ENCODE measurements at regions not wholly inside any gene's neighbourhood (a gene's known extent, or its start where the extent isn't known, plus 50 kb on each side); places are given as distances from the start of the nearest gene placed in this dataset.

- TF ChIP-seq, protein P1, sequence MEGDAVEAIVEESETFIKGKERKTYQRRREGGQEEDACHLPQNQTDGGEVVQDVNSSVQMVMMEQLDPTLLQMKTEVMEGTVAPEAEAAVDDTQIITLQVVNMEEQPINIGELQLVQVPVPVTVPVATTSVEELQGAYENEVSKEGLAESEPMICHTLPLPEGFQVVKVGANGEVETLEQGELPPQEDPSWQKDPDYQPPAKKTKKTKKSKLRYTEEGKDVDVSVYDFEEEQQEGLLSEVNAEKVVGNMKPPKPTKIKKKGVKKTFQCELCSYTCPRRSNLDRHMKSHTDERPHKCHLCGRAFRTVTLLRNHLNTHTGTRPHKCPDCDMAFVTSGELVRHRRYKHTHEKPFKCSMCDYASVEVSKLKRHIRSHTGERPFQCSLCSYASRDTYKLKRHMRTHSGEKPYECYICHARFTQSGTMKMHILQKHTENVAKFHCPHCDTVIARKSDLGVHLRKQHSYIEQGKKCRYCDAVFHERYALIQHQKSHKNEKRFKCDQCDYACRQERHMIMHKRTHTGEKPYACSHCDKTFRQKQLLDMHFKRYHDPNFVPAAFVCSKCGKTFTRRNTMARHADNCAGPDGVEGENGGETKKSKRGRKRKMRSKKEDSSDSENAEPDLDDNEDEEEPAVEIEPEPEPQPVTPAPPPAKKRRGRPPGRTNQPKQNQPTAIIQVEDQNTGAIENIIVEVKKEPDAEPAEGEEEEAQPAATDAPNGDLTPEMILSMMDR (IDR thresholded peaks at IDR 0.05; ENCODE audit: low read depth, low read length, missing control alignments) = no peak
- no peak for DNase-seq (ENCODE audit: extremely low read depth, low read depth)
- H3K4me3 ChIP-seq (replicated peaks; ENCODE audit: low read depth, low read length) = no peak overlapping the region
These were observed 513.5 kb downstream of the CCER1 start for GRCh38 chr12:90441431-90441830.

GRCh38 chr12:90428881-90429280, 526.1 kb downstream of the CCER1 start:
- TF ChIP-seq, protein P1 (IDR thresholded peaks at IDR 0.05; ENCODE audit: low read depth, low read length, missing control alignments) = no peak
- DNase-seq (ENCODE audit: extremely low read depth, low read depth) = no peak
- no peak overlapping the region for H3K4me3 ChIP-seq (replicated peaks; ENCODE audit: low read depth, low read length)

- TF ChIP-seq, protein P1 (IDR thresholded peaks at IDR 0.05; ENCODE audit: low read depth, low read length, missing control alignments) = no peak
- H3K4me3 ChIP-seq (replicated peaks; ENCODE audit: low read depth, low read length) = no peak overlapping the region
- no peak for DNase-seq (ENCODE audit: extremely low read depth, low read depth)
These were observed 526.5 kb downstream of the CCER1 start for GRCh38 chr12:90428465-90428864.

DNA sequence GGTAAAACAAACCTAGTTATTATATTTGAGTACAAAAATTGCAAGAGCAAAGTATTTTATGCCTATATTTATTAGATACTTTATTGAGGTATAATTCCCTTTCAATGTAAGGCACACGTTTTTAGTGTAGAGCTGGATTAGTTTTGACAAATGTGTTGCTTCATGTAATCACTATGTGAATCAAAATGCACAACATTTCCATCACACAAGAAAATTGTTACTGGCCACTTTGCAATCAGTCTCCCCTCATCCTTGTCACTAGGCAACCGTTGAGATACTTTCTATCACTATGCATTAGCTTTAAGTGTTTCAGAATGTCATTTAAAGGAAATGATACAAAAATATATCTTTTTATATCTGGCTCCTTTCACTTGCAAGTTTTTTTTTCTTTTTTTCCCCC, 531.0 kb downstream of the CCER1 start:
- TF ChIP-seq, protein P1 (IDR thresholded peaks at IDR 0.05; ENCODE audit: low read depth, low read length, missing control alignments) = no peak
- no peak overlapping the region for H3K4me3 ChIP-seq (replicated peaks; ENCODE audit: low read depth, low read length)
- DNase-seq (ENCODE audit: extremely low read depth, low read depth) = no peak

DNA sequence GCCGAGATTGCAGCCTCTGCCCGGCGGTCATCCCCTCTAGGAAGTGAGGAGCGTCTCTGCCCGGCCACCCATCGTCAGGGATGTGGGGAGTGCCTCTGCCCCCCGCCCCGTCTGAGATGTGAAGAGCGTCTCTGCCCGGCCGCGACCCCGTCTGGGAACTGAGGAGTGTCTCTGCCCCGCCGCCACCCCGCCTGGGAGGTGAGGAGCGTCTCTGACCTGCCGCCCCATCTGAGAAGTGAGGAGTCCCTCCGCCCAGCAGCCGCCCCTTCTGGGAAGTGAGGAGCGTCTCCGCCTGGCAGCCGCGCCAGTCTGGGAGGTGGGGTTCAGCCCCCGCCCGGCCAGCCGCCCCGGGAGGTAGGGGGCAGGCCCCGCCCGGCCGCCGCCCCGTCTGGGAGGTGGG, 544.0 kb downstream of the CCER1 start:
- no peak overlapping the region for H3K4me3 ChIP-seq (replicated peaks; ENCODE audit: low read depth, low read length)
- TF ChIP-seq, protein P1 (IDR thresholded peaks at IDR 0.05; ENCODE audit: low read depth, low read length, missing control alignments) = no peak
- no peak for DNase-seq (ENCODE audit: extremely low read depth, low read depth)

GRCh38 chr12:90407841-90408240, 547.1 kb downstream of the CCER1 start:
- TF ChIP-seq, protein P1 (IDR thresholded peaks at IDR 0.05; ENCODE audit: low read depth, low read length, missing control alignments) = no peak
- no peak overlapping the region for H3K4me3 ChIP-seq (replicated peaks; ENCODE audit: low read depth, low read length)
- DNase-seq (ENCODE audit: extremely low read depth, low read depth) = no peak

DNA sequence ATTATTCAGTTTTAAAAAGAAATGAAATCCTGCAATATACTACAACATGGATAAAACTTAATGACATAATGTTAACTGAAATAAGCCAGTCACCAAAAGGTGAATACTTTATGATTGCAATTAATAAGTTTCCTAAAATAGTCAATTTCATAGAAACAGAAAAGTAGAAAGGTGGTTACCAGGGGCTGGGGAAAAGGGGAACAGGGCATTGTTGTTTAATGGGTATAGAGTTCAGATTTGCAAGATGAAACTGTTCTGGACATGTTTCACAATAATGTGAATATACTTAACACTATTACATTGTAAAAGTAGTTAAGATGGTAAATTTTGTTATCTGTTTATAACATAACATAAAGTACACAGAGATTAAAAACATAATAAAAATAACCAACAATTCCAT, 550.9 kb downstream of the CCER1 start:
- no peak overlapping the region for H3K4me3 ChIP-seq (replicated peaks; ENCODE audit: low read depth, low read length)
- DNase-seq (ENCODE audit: extremely low read depth, low read depth) = no peak
- TF ChIP-seq, protein P1 (IDR thresholded peaks at IDR 0.05; ENCODE audit: low read depth, low read length, missing control alignments) = no peak
